ENCODE measurements at regions not wholly inside any gene's neighbourhood (a gene's known extent, or its start where the extent isn't known, plus 50 kb on each side); places are given as distances from the start of the nearest gene placed in this dataset.

DNA sequence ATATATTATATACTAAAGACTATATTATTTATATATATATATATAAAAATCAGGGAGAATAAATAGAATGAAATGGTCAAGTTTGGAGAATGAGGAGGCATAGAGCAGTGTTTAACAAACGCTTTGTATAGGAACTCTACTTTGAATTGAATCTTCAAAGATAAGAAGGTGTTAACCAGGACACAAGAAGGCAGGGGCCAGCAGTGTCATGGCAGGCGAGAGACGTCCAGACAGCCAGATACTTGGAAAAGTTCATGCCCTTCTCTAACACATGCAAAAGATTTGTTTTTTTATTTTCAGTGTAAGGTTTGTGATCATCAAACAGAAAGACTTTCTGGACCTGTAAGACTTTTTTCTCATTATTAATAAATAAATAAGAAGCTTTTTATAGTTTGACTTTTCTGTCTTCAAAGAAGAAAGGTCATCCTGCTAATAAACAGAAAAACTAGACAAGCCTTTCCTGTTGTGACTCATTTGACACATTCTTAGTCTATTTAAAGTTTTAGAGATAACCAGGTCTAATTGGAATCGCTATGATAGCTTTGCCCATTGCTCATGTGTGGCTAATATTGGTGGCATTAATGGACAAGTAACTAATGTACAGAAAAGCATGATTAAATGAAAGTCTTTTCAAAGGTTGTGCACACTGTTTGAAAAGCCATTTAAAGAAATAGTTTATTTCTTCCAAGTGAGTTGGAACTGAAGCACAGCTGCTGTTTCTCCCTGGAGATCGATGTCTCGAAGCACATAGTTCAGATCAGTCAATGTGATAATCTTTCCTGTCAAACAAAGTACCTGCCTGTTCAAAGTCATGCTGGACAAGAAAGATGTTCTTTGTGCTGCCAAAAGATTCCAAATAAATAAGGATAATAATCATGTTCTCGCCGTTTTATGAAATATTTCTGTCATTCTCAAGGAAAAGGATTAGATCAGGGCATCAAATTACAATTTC, 420.4 kb upstream of the OPRM1 start (continued):
- TF ChIP-seq SOX6 (IDR thresholded peaks at IDR 0.05) = no peak
- TF ChIP-seq SOX6 (CRISPR knock-in tag; IDR thresholded peaks at IDR 0.05) = peak; percentile 27; the same call in 1 of the 2 replicates
- TF ChIP-seq ZNF441 (CRISPR knock-in tag; IDR thresholded peaks at IDR 0.05; ENCODE audit: borderline replicate concordance) = no peak
- no peak for TF ChIP-seq ZNF20 (CRISPR knock-in tag; IDR thresholded peaks at IDR 0.05)
- no peak for TF ChIP-seq RAD51 (IDR thresholded peaks at IDR 0.05; ENCODE audit: borderline replicate concordance)
- no peak for TF ChIP-seq ZBTB1 (CRISPR knock-in tag; IDR thresholded peaks at IDR 0.05; ENCODE audit: borderline replicate concordance)
- no peak for TF ChIP-seq EEA1 (CRISPR knock-in tag; IDR thresholded peaks at IDR 0.05; ENCODE audit: borderline replicate concordance)
- no peak for TF ChIP-seq HOMEZ (CRISPR knock-in tag; IDR thresholded peaks at IDR 0.05; ENCODE audit: low read depth)
- peak; percentile 66 for TF ChIP-seq HNF4A (CRISPR knock-in tag; IDR thresholded peaks at IDR 0.05)
- TF ChIP-seq CENPX (CRISPR knock-in tag; IDR thresholded peaks at IDR 0.05) = no peak
- no peak for TF ChIP-seq CBX2 (IDR thresholded peaks at IDR 0.05; ENCODE audit: low read depth, low read length)
- no peak for TF ChIP-seq CBX2 (CRISPR knock-in tag; IDR thresholded peaks at IDR 0.05; ENCODE audit: low read depth)
- TF ChIP-seq ZNF510 (CRISPR knock-in tag; IDR thresholded peaks at IDR 0.05; ENCODE audit: low read depth) = no peak
- no peak for TF ChIP-seq SMC3 (IDR thresholded peaks at IDR 0.05; ENCODE audit: low read length)
- no peak for TF ChIP-seq KMT2B (CRISPR knock-in tag; IDR thresholded peaks at IDR 0.05)
- no peak for TF ChIP-seq RFX1 (IDR thresholded peaks at IDR 0.05)
- TF ChIP-seq, protein P1, sequence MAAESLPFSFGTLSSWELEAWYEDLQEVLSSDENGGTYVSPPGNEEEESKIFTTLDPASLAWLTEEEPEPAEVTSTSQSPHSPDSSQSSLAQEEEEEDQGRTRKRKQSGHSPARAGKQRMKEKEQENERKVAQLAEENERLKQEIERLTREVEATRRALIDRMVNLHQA (CRISPR knock-in tag; IDR thresholded peaks at IDR 0.05) = no peak
- TF ChIP-seq SMAD9 (CRISPR knock-in tag; IDR thresholded peaks at IDR 0.05) = no peak
- no peak for TF ChIP-seq ZNF598 (CRISPR knock-in tag; IDR thresholded peaks at IDR 0.05; ENCODE audit: borderline replicate concordance)
- 0 out of 2 replicates have a peak, but pooled peaks have one; percentile 17 for TF ChIP-seq CREM (IDR thresholded peaks at IDR 0.05)
- TF ChIP-seq CREM (CRISPR knock-in tag; IDR thresholded peaks at IDR 0.05) = no peak
- TF ChIP-seq ZSCAN12 (CRISPR knock-in tag; IDR thresholded peaks at IDR 0.05) = no peak
- TF ChIP-seq ZNF253 (CRISPR knock-in tag; IDR thresholded peaks at IDR 0.05; ENCODE audit: borderline replicate concordance) = no peak
- no peak for TF ChIP-seq ZNF639 (CRISPR knock-in tag; conservative IDR thresholded peaks at IDR 0.05)
- TF ChIP-seq ZNF382 (CRISPR knock-in tag; IDR thresholded peaks at IDR 0.05; ENCODE audit: borderline replicate concordance) = no peak
- TF ChIP-seq SMAD3 (CRISPR knock-in tag; IDR thresholded peaks at IDR 0.05) = no peak
- TF ChIP-seq ZNF556 (CRISPR knock-in tag; IDR thresholded peaks at IDR 0.05; ENCODE audit: borderline replicate concordance) = no peak
- TF ChIP-seq ZNF652 (CRISPR knock-in tag; IDR thresholded peaks at IDR 0.05; ENCODE audit: borderline replicate concordance, low read depth) = 0 out of 2 replicates have a peak, but pooled peaks have one; percentile 23
- TF ChIP-seq, protein P2, sequence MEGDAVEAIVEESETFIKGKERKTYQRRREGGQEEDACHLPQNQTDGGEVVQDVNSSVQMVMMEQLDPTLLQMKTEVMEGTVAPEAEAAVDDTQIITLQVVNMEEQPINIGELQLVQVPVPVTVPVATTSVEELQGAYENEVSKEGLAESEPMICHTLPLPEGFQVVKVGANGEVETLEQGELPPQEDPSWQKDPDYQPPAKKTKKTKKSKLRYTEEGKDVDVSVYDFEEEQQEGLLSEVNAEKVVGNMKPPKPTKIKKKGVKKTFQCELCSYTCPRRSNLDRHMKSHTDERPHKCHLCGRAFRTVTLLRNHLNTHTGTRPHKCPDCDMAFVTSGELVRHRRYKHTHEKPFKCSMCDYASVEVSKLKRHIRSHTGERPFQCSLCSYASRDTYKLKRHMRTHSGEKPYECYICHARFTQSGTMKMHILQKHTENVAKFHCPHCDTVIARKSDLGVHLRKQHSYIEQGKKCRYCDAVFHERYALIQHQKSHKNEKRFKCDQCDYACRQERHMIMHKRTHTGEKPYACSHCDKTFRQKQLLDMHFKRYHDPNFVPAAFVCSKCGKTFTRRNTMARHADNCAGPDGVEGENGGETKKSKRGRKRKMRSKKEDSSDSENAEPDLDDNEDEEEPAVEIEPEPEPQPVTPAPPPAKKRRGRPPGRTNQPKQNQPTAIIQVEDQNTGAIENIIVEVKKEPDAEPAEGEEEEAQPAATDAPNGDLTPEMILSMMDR (CRISPR knock-in tag; IDR thresholded peaks at IDR 0.05) = no peak
